Liver (tissue), 3 donors: ENCODE measurements at regions not wholly inside any gene's neighbourhood (a gene's known extent, or its start where the extent isn't known, plus 50 kb on each side); places are given as distances from the start of the nearest gene placed in this dataset.

Experiments used
- CTCF ChIP-seq: fragments of 150-350 bp; IDR thresholded peaks from 2 replicates; pipeline ENCODE4 v1.5.1; 2017; ENCODE audit warnings: improper control_type of control experiment, low read depth, low read length; ENCODE audit not compliant: missing input control
- RAD21 ChIP-seq, 2 donors: IDR thresholded peaks; 2 replicates each; pipeline ENCODE4 v1.6.1; 2016; ENCODE audit warnings: antibody characterized with exemption in 2 of 2, mild to moderate bottlenecking in 2 of 2
- donor health status: healthy.
- donor health status: healthy.

DNA sequence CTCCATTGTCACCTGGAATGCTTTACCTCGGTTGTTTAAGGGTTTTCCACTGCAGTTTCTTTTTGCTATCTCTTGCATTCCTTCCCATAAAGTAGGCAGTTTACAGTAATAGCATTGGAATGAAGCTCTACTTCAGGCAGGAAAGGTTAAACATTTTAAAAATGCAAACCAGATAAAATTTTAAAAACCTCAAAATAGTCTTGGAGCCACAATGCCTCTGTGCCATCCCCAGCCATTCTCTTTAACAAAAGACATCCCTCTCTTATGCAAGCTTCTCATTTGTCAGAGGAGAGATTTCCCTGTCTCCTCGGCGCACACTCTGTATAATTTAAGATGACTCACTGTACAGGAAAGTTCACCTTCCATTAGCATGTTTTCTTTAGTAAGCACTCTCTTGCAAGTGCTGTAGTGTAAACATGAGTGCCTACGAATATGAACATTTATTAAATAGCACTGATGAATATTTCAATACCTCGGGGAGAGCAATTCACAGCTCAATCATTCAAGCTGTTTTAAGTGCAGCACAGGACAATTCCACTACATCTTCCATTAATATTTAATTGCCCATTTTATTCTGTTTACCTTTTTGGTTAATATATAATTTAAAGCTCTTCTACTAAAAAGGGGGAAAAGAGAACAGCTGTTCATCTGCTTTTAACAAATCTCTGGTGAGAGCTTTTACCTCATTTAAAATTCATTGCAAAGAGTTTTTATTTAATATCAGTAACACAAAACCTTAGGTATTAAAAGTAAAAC is 343.6 kb downstream of the SPATA31D1 start:
- TF ChIP-seq CTCF: no peak
- TF ChIP-seq RAD21 (IDR thresholded peaks at IDR 0.05): peak in 1 of 2 donors; percentile 11
